ENCODE measurements at regions not wholly inside any gene's neighbourhood (a gene's known extent, or its start where the extent isn't known, plus 50 kb on each side); places are given as distances from the start of the nearest gene placed in this dataset.

DNA sequence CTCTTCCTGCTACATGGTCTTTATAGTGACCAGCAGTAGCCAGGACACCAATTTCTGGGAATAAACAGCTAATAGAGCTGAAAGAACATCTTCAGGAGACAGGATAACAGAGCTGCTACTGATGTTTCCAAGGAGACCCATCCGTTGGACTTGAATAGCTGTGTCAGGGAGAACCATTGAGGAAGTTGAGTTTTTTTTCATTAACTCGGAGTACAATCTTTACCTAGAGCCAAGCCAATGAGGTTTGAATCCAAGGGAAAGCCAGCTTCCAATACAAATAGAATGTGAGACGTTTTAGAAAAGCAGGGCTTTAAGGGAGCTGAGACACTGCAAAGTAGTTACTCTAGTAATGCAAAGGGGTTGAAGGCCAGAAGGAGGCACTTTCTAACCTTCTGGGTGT is 136.1 kb upstream of the FRMD6 start:
- Histone ChIP-seq H3K9me3 (ENCODE audit: control insufficient read depth, insufficient read depth, low read length) (no peaks in the 10 kb centered on the region), H4K20me1 (ENCODE audit: control insufficient read depth, insufficient read depth, low read depth, low read length) (no peaks in the 10 kb centered on the region), H3K9me2 (replicated peaks; ENCODE audit: control insufficient read depth, low read length) (no peaks in the 10 kb centered on the region), H3K79me2 (ENCODE audit: control insufficient read depth, low read length) (no peaks in the 10 kb centered on the region), H3K27me3 (ENCODE audit: control insufficient read depth, low read length) (no peaks in the 10 kb centered on the region), H3K36me3 (ENCODE audit: control insufficient read depth, low read length) (no peaks in the 10 kb centered on the region), H3F3A (ENCODE audit: control insufficient read depth, insufficient read depth) (no peaks in the 10 kb centered on the region), H3K27ac (ENCODE audit: low read depth, low read length) (no peak overlapping the region), H3K4me3 (ENCODE audit: low read length) (no peak overlapping the region), H3K4me2 (ENCODE audit: low read length) (no peak overlapping the region), H3K4me1 (ENCODE audit: control insufficient read depth, low read length) (no peaks in the 10 kb centered on the region)
- no peak for TF ChIP-seq EZH2phosphoT487 (IDR thresholded peaks at IDR 0.05; ENCODE audit: borderline replicate concordance, low read length)
- TF ChIP-seq CTCF (IDR thresholded peaks at IDR 0.05; ENCODE audit: low read depth, low read length, poor library complexity, severe bottlenecking) = no peak

- Histone ChIP-seq H3K79me2 (ENCODE audit: control insufficient read depth, low read length) (no peaks in the 10 kb centered on the region), H3K27ac (ENCODE audit: low read depth, low read length) (no peak overlapping the region), H3K27me3 (ENCODE audit: control insufficient read depth, low read length) (no peaks in the 10 kb centered on the region), H3K9me3 (ENCODE audit: control insufficient read depth, insufficient read depth, low read length) (no peaks in the 10 kb centered on the region), H3K36me3 (ENCODE audit: control insufficient read depth, low read length) (no peaks in the 10 kb centered on the region), H3K4me3 (ENCODE audit: low read length) (no peak overlapping the region), H3F3A (ENCODE audit: control insufficient read depth, insufficient read depth) (no peaks in the 10 kb centered on the region), H3K4me1 (ENCODE audit: control insufficient read depth, low read length) (no peaks in the 10 kb centered on the region), H3K9me2 (replicated peaks; ENCODE audit: control insufficient read depth, low read length) (no peaks in the 10 kb centered on the region), H4K20me1 (ENCODE audit: control insufficient read depth, insufficient read depth, low read depth, low read length) (no peaks in the 10 kb centered on the region), H3K4me2 (ENCODE audit: low read length) (no peak overlapping the region)
- TF ChIP-seq EZH2phosphoT487 (IDR thresholded peaks at IDR 0.05; ENCODE audit: borderline replicate concordance, low read length) = no peak
- TF ChIP-seq CTCF (IDR thresholded peaks at IDR 0.05; ENCODE audit: low read depth, low read length, poor library complexity, severe bottlenecking) = no peak
These were observed 134.9 kb upstream of the FRMD6 start for GRCh38 chr14:51516706-51517395.

DNA sequence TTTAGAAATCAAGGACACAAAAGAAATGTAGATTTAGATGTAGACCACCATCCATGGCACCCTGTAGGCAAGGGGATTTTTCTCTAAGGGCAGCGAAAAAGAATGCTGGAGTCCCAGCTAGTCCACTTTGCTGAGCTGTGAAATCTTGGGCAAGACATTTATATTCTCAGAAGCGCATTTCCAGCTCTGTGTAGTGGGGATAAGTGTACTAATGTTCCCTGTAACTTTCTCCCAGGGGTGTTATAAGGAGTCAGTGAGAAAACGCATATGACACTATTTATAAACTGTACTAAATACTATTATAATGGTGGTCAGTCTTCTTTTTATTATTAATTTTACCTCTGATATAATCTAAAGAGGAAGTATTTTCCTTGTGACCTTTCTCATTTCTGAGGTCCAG is 133.4 kb upstream of the FRMD6 start:
- TF ChIP-seq EZH2phosphoT487 (IDR thresholded peaks at IDR 0.05; ENCODE audit: borderline replicate concordance, low read length) (no peak), CTCF (IDR thresholded peaks at IDR 0.05; ENCODE audit: low read depth, low read length, poor library complexity, severe bottlenecking) (no peak)

More for the DNA sequence above, 133.4 kb upstream of the FRMD6 start:
- no peaks in the 10 kb centered on the region for H3K9me3 ChIP-seq (ENCODE audit: control insufficient read depth, insufficient read depth, low read length)
- H3K4me1 ChIP-seq (ENCODE audit: control insufficient read depth, low read length) = no peaks in the 10 kb centered on the region
- no peaks in the 10 kb centered on the region for H3K27me3 ChIP-seq (ENCODE audit: control insufficient read depth, low read length)
- H3K4me3 ChIP-seq (ENCODE audit: low read length) = no peak overlapping the region
- H4K20me1 ChIP-seq (ENCODE audit: control insufficient read depth, insufficient read depth, low read depth, low read length) = no peaks in the 10 kb centered on the region
- no peaks in the 10 kb centered on the region for H3K79me2 ChIP-seq (ENCODE audit: control insufficient read depth, low read length)
- no peaks in the 10 kb centered on the region for H3K9me2 ChIP-seq (replicated peaks; ENCODE audit: control insufficient read depth, low read length)
- H3K4me2 ChIP-seq (ENCODE audit: low read length) = no peak overlapping the region
- no peaks in the 10 kb centered on the region for H3F3A ChIP-seq (ENCODE audit: control insufficient read depth, insufficient read depth)
- H3K27ac ChIP-seq (ENCODE audit: low read depth, low read length) = no peak overlapping the region
- no peaks in the 10 kb centered on the region for H3K36me3 ChIP-seq (ENCODE audit: control insufficient read depth, low read length)

Measured in DOHH2 (cell line).